Hepatic stellate cell (primary cell): ENCODE measurements at regions not wholly inside any gene's neighbourhood (a gene's known extent, or its start where the extent isn't known, plus 50 kb on each side); places are given as distances from the start of the nearest gene placed in this dataset.

Source experiments
- DNase-seq: peaks from one replicate; pipeline ENCODE4 v3.0.0; 2011; ENCODE audit warnings: low spot score

GRCh38 chr2:12317286-12317685 lies 399.4 kb upstream of the TRIB2 start:
- no peak for DNase-seq

- DNase-seq = peak; percentile 63
Observed at GRCh38 chr2:12317814-12318426, 398.8 kb upstream of the TRIB2 start.

- no peak for DNase-seq
Observed at GRCh38 chr2:12318427-12319057, 398.2 kb upstream of the TRIB2 start.

- no peak for DNase-seq
Observed at GRCh38 chr2:12320027-12320734, 396.6 kb upstream of the TRIB2 start.

- DNase-seq = peak; percentile 69
Observed at GRCh38 chr2:12320991-12321641, 395.6 kb upstream of the TRIB2 start.

- DNase-seq = no peak
Observed at GRCh38 chr2:12321886-12322285, 394.9 kb upstream of the TRIB2 start.

GRCh38 chr2:12325806-12326205 lies 390.9 kb upstream of the TRIB2 start:
- DNase-seq = no peak

- no peak for DNase-seq
Observed at GRCh38 chr2:12326449-12327190, 390.1 kb upstream of the TRIB2 start.

GRCh38 chr2:12330916-12331315 lies 385.8 kb upstream of the TRIB2 start:
- DNase-seq = peak; percentile 53

- no peak for DNase-seq
Observed at GRCh38 chr2:12331698-12332097, 385.0 kb upstream of the TRIB2 start.

- DNase-seq = no peak
Observed at GRCh38 chr2:12333293-12333692, 383.4 kb upstream of the TRIB2 start.

- no peak for DNase-seq
Observed at GRCh38 chr2:12334412-12334966, 382.2 kb upstream of the TRIB2 start.

GRCh38 chr2:12335131-12335530 lies 381.6 kb upstream of the TRIB2 start:
- no peak for DNase-seq

- DNase-seq = no peak
Observed at GRCh38 chr2:12335995-12336394, 380.7 kb upstream of the TRIB2 start.

- no peak for DNase-seq
Observed at GRCh38 chr2:12338946-12339697, 377.6 kb upstream of the TRIB2 start.

- DNase-seq = peak; percentile 45
Observed at GRCh38 chr2:12340164-12340563, 376.6 kb upstream of the TRIB2 start.

GRCh38 chr2:12341215-12341614 lies 375.5 kb upstream of the TRIB2 start:
- DNase-seq = no peak

GRCh38 chr2:12341920-12342319 lies 374.8 kb upstream of the TRIB2 start:
- no peak for DNase-seq

GRCh38 chr2:12343141-12343540 lies 373.6 kb upstream of the TRIB2 start:
- no peak for DNase-seq

GRCh38 chr2:12347066-12347493 lies 369.7 kb upstream of the TRIB2 start:
- DNase-seq = no peak

- no peak for DNase-seq
Observed at GRCh38 chr2:12348216-12348615, 368.5 kb upstream of the TRIB2 start.
